NT2/D1 (cell line): ENCODE measurements at regions not wholly inside any gene's neighbourhood (a gene's known extent, or its start where the extent isn't known, plus 50 kb on each side); places are given as distances from the start of the nearest gene placed in this dataset.

Source experiments
- DNase-seq: peaks from one replicate; pipeline ENCODE4 v3.0.0-alpha.2; 2011; ENCODE audit warnings: low read depth, low spot score
- H3K27me3 ChIP-seq: 2 replicates; pipeline ENCODE4 v1.6.0; 2011; ENCODE audit warnings: mild to moderate bottlenecking; ENCODE audit not compliant: insufficient read length, insufficient read depth
- H3K36me3 ChIP-seq: 2 replicates; pipeline ENCODE4 v1.6.1; 2011; ENCODE audit warnings: mild to moderate bottlenecking, low read length, mixed read lengths; ENCODE audit not compliant: insufficient read depth, insufficient read length
- H3K4me1 ChIP-seq: 2 replicates; pipeline ENCODE4 v1.5.1; 2011; ENCODE audit not compliant: insufficient read depth, insufficient read length
- H3K4me3 ChIP-seq: 2 replicates; pipeline ENCODE4 v1.5.1; 2011; ENCODE audit warnings: low read depth; ENCODE audit not compliant: insufficient read length
- H3K9ac ChIP-seq: 2 replicates; pipeline ENCODE4 v1.6.0; 2011; ENCODE audit warnings: low read depth; ENCODE audit not compliant: insufficient read length
- H3K9me3 ChIP-seq: 2 replicates; pipeline ENCODE4 v1.5.1; 2011; ENCODE audit warnings: mild to moderate bottlenecking, low read length; ENCODE audit not compliant: insufficient read depth
- SUZ12 ChIP-seq: IDR thresholded peaks from 2 replicates; pipeline ENCODE4 v1.6.1; 2011; ENCODE audit not compliant: insufficient read length, insufficient read depth; ENCODE audit errors: extremely low read depth
- YY1 ChIP-seq: IDR thresholded peaks from 2 replicates; pipeline ENCODE4 v1.6.1; 2011; ENCODE audit not compliant: insufficient read length, insufficient read depth
- ZNF274 ChIP-seq: IDR thresholded peaks from 2 replicates; pipeline ENCODE4 v1.6.1; 2011; ENCODE audit warnings: mild to moderate bottlenecking, low read depth, low read length

DNA sequence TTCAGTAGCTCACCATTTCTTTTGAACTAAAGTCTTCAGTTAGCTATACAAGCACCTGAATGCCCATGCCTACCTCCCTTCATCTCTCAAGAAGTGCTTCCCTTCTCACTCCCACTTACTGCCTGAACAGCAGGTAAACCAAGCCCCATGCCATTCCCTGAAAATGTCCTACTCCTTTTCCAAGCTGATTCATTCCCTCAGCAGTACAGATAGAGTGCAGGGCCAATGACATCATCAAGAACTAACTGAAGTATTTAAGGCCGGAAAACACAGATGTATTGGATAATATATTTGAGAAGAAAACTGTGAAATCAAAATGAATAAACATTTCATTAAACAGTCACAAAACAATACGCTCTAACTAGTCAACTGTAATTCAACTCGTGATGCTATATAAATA is 478.8 kb upstream of the CDH11 start:
- H3K4me3 ChIP-seq, result no peak overlapping the region
- H3K9ac ChIP-seq, result no peak overlapping the region
- H3K4me1 ChIP-seq, result no peaks in the 10 kb centered on the region
- no peaks in the 10 kb centered on the region for H3K36me3 ChIP-seq
- no peak for DNase-seq
- no peaks in the 10 kb centered on the region for H3K27me3 ChIP-seq
- TF ChIP-seq ZNF274, result no peak
- no peak for TF ChIP-seq SUZ12
- TF ChIP-seq YY1, result no peak
- H3K9me3 ChIP-seq, result no peaks in the 10 kb centered on the region

DNA sequence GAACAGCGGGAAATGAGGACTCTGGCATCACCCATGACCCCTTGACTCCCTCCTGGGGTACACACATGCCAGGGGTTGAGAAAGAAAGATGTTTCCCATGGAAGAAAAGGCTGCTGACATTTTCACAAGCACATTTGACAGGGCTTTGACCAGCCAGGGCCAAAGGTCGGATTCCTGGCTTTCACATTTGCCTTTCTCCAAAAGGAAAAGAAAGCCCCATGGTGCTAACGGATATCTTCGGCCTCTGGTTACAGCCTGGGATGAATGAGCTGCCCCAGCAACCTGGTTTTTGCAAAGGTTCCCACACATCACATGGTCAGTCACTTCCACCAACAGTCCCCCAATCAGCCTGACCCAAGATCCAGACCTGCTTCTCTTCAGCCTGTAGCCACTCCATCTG is 478.2 kb upstream of the CDH11 start:
- DNase-seq, result no peak
- TF ChIP-seq ZNF274 (no peak), SUZ12 (no peak), YY1 (no peak)
- H3K9me3 ChIP-seq, result no peaks in the 10 kb centered on the region

DNA sequence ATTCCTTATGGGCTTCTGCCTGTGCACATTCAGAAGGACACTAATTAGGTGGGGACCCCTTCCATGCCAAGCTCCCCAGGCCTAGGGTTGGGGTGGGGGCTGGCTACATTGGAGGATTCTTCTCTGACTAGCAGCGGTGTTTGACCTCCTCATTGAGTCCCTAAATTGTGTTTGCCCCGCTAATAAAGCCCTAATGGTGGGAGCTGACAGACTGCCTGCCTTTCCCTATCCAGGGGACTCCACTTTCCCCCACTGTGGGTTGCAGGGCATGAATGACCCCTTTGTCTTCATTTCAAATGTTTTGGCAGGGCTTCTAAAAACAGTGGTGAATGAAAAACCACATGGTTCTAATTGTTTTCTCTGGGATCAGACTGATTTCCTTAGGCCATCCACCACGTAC is 476.8 kb upstream of the CDH11 start:
- Histone ChIP-seq H3K36me3 (no peaks in the 10 kb centered on the region), H3K9me3 (no peaks in the 10 kb centered on the region), H3K27me3 (no peaks in the 10 kb centered on the region), H3K9ac (no peak overlapping the region), H3K4me3 (no peak overlapping the region), H3K4me1 (no peaks in the 10 kb centered on the region)
- no peak for TF ChIP-seq YY1
- no peak for TF ChIP-seq SUZ12
- no peak for TF ChIP-seq ZNF274
- no peak for DNase-seq

More for the DNA sequence above, 478.2 kb upstream of the CDH11 start:
- Histone ChIP-seq H3K4me1 (no peaks in the 10 kb centered on the region), H3K4me3 (no peak overlapping the region), H3K36me3 (no peaks in the 10 kb centered on the region), H3K27me3 (no peaks in the 10 kb centered on the region), H3K9ac (no peak overlapping the region)

DNA sequence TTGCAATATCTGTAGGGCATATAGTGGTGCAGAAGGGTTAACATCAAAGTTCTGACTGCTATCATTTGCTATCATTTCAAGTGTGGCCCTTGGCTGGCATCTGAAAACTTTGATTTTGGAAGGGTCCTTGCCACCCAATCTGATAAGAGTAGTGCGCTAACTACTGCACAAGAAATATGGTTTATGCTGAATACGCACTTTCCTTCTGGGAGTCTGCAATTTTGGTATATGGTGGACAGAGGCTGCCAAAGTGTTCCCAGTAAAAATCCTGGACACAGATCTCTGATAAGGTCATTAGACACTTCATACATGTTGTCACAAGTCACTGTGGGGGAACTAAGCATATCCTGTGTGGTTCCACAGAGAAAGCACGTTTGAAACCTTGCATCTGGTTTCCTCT is 461.6 kb upstream of the CDH11 start:
- no peaks in the 10 kb centered on the region for H3K4me1 ChIP-seq
- H3K36me3 ChIP-seq, result no peaks in the 10 kb centered on the region
- H3K27me3 ChIP-seq, result no peaks in the 10 kb centered on the region
- no peak for DNase-seq
- H3K9me3 ChIP-seq, result no peaks in the 10 kb centered on the region
- H3K4me3 ChIP-seq, result no peak overlapping the region
- no peak overlapping the region for H3K9ac ChIP-seq
- TF ChIP-seq YY1 (no peak), SUZ12 (no peak), ZNF274 (no peak)

DNA sequence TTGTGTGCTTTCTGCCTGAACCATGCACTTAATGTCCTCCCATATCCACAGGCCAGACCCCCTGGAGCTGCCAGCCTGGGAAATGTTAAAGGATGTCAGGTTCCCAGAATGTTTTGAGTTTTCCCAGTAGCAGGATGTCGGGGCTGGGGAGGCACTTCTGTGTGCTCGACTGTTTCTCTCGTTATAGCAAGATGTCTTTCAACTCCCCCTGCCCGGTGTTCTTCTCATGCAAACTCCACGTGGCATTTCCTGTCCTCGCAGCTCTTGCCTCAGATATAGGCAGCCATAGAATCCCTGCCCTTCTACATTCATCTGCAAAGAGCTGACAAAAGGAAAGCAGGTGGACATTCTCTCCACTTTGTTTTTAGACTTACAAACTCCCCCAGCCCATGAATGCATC is 457.2 kb upstream of the CDH11 start:
- DNase-seq, result peak; percentile 36
- H3K4me1 ChIP-seq, result no peaks in the 10 kb centered on the region
- no peak overlapping the region for H3K9ac ChIP-seq
- H3K36me3 ChIP-seq, result no peaks in the 10 kb centered on the region
- TF ChIP-seq SUZ12, result no peak
- no peak for TF ChIP-seq YY1
- TF ChIP-seq ZNF274, result no peak
- no peaks in the 10 kb centered on the region for H3K27me3 ChIP-seq
- H3K9me3 ChIP-seq, result no peaks in the 10 kb centered on the region
- no peak overlapping the region for H3K4me3 ChIP-seq

DNA sequence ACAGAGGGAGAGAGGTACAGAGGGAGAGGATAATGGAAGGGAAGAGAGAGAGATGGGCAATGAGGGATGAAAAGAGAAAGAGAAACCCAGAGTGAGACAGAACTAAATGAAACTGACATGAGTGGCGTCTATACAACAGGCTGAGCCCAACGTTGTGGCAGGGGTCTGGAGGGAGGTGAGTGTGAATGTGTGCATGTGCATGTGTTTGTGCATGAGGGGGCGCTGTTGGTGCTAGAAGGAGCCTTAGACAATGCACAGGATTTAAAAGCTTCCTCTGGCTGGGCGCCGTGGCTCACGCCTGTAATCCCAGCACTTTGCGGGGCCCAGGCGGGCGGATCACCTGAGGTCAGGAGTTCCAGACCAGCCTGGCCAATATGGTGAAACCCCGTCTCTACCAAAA is 454.8 kb upstream of the CDH11 start:
- peak; percentile 33 for DNase-seq
- no peaks in the 10 kb centered on the region for H3K9me3 ChIP-seq
- H3K27me3 ChIP-seq, result no peaks in the 10 kb centered on the region
- no peak overlapping the region for H3K9ac ChIP-seq
- H3K4me1 ChIP-seq, result no peaks in the 10 kb centered on the region
- H3K36me3 ChIP-seq, result no peaks in the 10 kb centered on the region
- TF ChIP-seq SUZ12, result no peak
- no peak for TF ChIP-seq YY1
- no peak for TF ChIP-seq ZNF274
- no peak overlapping the region for H3K4me3 ChIP-seq

DNA sequence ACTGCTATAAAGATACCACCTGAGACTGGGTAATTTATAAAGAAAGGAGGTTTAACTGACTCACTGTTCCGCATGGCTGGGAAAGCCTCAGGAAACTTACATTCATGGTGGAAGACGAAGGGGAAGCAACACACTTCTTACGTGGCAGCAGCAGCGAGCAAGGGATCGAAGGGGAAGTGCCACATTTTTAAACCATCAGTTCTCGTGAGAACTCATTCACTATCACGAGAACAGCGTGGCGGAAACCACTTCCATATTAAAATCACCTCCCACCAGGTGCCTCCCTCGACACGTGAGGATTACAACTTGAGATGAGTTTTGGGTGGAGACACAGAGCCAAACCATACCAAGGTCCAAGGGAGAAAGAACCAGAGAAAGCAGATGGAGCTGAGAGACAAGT is 454.3 kb upstream of the CDH11 start:
- H3K9me3 ChIP-seq, result 0 out of 2 replicates have a peak, but pooled peaks cover under 1% of the 10 kb centered on the region
- no peaks in the 10 kb centered on the region for H3K36me3 ChIP-seq
- H3K27me3 ChIP-seq, result no peaks in the 10 kb centered on the region
- no peak overlapping the region for H3K9ac ChIP-seq
- DNase-seq, result no peak
- H3K4me1 ChIP-seq, result no peaks in the 10 kb centered on the region
- TF ChIP-seq YY1, result no peak
- no peak overlapping the region for H3K4me3 ChIP-seq
